IPS DF 19.7 (cell line): ENCODE measurements at regions not wholly inside any gene's neighbourhood (a gene's known extent, or its start where the extent isn't known, plus 50 kb on each side); places are given as distances from the start of the nearest gene placed in this dataset.

ENCODE experiments used
- DNase-seq: peaks from one replicate; pipeline ENCODE4 v3.0.0-alpha.2; 2013; ENCODE audit warnings: low read depth, low spot score

GRCh38 chr15:37165395-37165794 is 65.0 kb upstream of the MEIS2 start:
- no peak for DNase-seq

- no peak for DNase-seq
Measured at GRCh38 chr15:37166402-37166801, 66.1 kb upstream of the MEIS2 start.

- DNase-seq, result no peak
Measured at GRCh38 chr15:37181339-37181738, 81.0 kb upstream of the MEIS2 start.

- no peak for DNase-seq
Measured at GRCh38 chr15:37199545-37199944, 99.2 kb upstream of the MEIS2 start.

- no peak for DNase-seq
Measured at GRCh38 chr15:37203050-37203449, 102.7 kb upstream of the MEIS2 start.

- DNase-seq, result no peak
Measured at GRCh38 chr15:37204692-37205091, 104.3 kb upstream of the MEIS2 start.

GRCh38 chr15:37206690-37207089 is 106.3 kb upstream of the MEIS2 start:
- no peak for DNase-seq

GRCh38 chr15:37208146-37209040 is 108.0 kb upstream of the MEIS2 start:
- DNase-seq, result no peak

- DNase-seq, result no peak
Measured at GRCh38 chr15:37209041-37209363, 108.7 kb upstream of the MEIS2 start.

GRCh38 chr15:37217567-37217966 is 117.2 kb upstream of the MEIS2 start:
- no peak for DNase-seq

GRCh38 chr15:37218351-37218916 is 118.1 kb upstream of the MEIS2 start:
- no peak for DNase-seq

GRCh38 chr15:37219211-37219701 is 118.9 kb upstream of the MEIS2 start:
- DNase-seq, result no peak

- no peak for DNase-seq
Measured at GRCh38 chr15:37220949-37221670, 120.8 kb upstream of the MEIS2 start.

- DNase-seq, result no peak
Measured at GRCh38 chr15:37221671-37222145, 121.4 kb upstream of the MEIS2 start.

- no peak for DNase-seq
Measured at GRCh38 chr15:37223089-37223488, 122.7 kb upstream of the MEIS2 start.

- no peak for DNase-seq
Measured at GRCh38 chr15:37229855-37230619, 129.7 kb upstream of the MEIS2 start.

- no peak for DNase-seq
Measured at GRCh38 chr15:37245358-37245757, 145.0 kb upstream of the MEIS2 start.

- no peak for DNase-seq
Measured at GRCh38 chr15:37246065-37246464, 145.7 kb upstream of the MEIS2 start.

GRCh38 chr15:37246856-37247255 is 146.5 kb upstream of the MEIS2 start:
- no peak for DNase-seq

GRCh38 chr15:37249249-37249648 is 148.9 kb upstream of the MEIS2 start:
- DNase-seq, result no peak

GRCh38 chr15:37252530-37252929 is 152.2 kb upstream of the MEIS2 start:
- DNase-seq, result no peak

GRCh38 chr15:37253877-37254276 is 153.5 kb upstream of the MEIS2 start:
- DNase-seq, result no peak
